Hepatocyte (in vitro differentiated cells): ENCODE measurements at regions not wholly inside any gene's neighbourhood (a gene's known extent, or its start where the extent isn't known, plus 50 kb on each side); places are given as distances from the start of the nearest gene placed in this dataset.

ENCODE experiments used
- EZH2 ChIP-seq: fragments of 200-600 bp; sonication (generic); IDR thresholded peaks from 2 replicates; pipeline ENCODE4 v1.6.1; 2016; ENCODE audit warnings: antibody characterized with exemption, mild to moderate bottlenecking, borderline replicate concordance
- TF ChIP-seq, protein P1 (sequence below): fragments of 200-600 bp; sonication (generic); IDR thresholded peaks from 2 replicates; pipeline ENCODE4 v1.5.1; 2016; ENCODE audit warnings: antibody characterized with exemption, mild to moderate bottlenecking; ENCODE audit not compliant: poor library complexity

DNA sequence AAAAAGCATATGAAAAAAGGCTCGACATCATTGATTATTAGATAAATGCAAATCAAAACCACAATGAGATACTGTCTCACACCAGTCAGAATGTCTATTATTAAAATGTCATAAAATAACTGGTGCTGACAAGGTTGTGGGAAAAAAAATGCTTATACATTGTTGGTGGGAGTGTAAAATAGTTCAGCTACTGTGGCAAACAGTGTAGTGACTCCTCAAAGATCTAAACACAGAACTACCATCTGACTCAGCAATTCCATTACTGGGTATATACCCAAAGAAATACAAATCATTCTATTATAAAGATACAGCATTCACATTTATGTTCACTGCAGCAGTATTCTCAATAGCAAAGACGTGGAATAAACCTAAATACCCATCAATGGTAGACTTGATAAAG, 412.1 kb downstream of the CENPC start:
- TF ChIP-seq, protein P1, sequence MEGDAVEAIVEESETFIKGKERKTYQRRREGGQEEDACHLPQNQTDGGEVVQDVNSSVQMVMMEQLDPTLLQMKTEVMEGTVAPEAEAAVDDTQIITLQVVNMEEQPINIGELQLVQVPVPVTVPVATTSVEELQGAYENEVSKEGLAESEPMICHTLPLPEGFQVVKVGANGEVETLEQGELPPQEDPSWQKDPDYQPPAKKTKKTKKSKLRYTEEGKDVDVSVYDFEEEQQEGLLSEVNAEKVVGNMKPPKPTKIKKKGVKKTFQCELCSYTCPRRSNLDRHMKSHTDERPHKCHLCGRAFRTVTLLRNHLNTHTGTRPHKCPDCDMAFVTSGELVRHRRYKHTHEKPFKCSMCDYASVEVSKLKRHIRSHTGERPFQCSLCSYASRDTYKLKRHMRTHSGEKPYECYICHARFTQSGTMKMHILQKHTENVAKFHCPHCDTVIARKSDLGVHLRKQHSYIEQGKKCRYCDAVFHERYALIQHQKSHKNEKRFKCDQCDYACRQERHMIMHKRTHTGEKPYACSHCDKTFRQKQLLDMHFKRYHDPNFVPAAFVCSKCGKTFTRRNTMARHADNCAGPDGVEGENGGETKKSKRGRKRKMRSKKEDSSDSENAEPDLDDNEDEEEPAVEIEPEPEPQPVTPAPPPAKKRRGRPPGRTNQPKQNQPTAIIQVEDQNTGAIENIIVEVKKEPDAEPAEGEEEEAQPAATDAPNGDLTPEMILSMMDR: no peak
- TF ChIP-seq EZH2: no peak
